DND-41 (cell line): ENCODE measurements at regions not wholly inside any gene's neighbourhood (a gene's known extent, or its start where the extent isn't known, plus 50 kb on each side); places are given as distances from the start of the nearest gene placed in this dataset.

ENCODE experiments used
- ATAC-seq: fragments of 200-7000 bp; cut with Tn5 transposase; 3 replicates; pipeline ENCODE4 v1.9.1; 2021; ENCODE audit warnings: low read depth; ENCODE audit not compliant: insufficient read depth
- DNase-seq: peaks from one replicate; pipeline ENCODE4 v3.0.0-alpha.2; 2020
- H2AFZ ChIP-seq: 2 replicates; pipeline ENCODE4 v1.6.0; 2012; ENCODE audit warnings: low read depth, low read length
- H3K27ac ChIP-seq: 2 replicates; pipeline ENCODE4 v1.5.1; 2012; ENCODE audit warnings: low read length, inconsistent platforms
- H3K27me3 ChIP-seq: fragments of 200-600 bp; sonication (generic); 2 replicates; pipeline ENCODE4 v1.6.0; 2012; ENCODE audit warnings: low read length, mild to moderate bottlenecking, inconsistent platforms; ENCODE audit not compliant: insufficient read depth, poor library complexity
- H3K36me3 ChIP-seq: 2 replicates; pipeline ENCODE4 v1.5.1; 2012; ENCODE audit warnings: low read length, inconsistent platforms; ENCODE audit not compliant: insufficient read depth
- H3K4me1 ChIP-seq: 2 replicates; pipeline ENCODE4 v1.5.1; 2012; ENCODE audit warnings: mild to moderate bottlenecking, low read length; ENCODE audit not compliant: insufficient read depth
- H3K4me2 ChIP-seq: 2 replicates; pipeline ENCODE4 v1.6.0; 2012; ENCODE audit warnings: mild to moderate bottlenecking, moderate library complexity, low read length, inconsistent platforms; ENCODE audit not compliant: insufficient read depth
- H3K4me3 ChIP-seq, 2 experiments: fragments of 200-600 bp in 1 of 2; shearing (Covaris generic) in 1 of 2; 2 replicates each; pipeline ENCODE4 v1.5.1; 2012 to 2016; ENCODE audit warnings: inconsistent platforms in 2 of 2, low read length in 2 of 2, mild to moderate bottlenecking in 2 of 2, low read depth in 1 of 2, moderate library complexity in 1 of 2
- H3K79me2 ChIP-seq: 2 replicates; pipeline ENCODE4 v1.6.0; 2012; ENCODE audit warnings: low read length, inconsistent platforms; ENCODE audit not compliant: insufficient read depth
- H3K9ac ChIP-seq: 2 replicates; pipeline ENCODE4 v1.6.0; 2012; ENCODE audit warnings: low read depth, mild to moderate bottlenecking, inconsistent platforms, low read length, moderate library complexity
- H3K9me3 ChIP-seq: 2 replicates; pipeline ENCODE4 v1.5.1; 2012; ENCODE audit warnings: low read length, moderate library complexity, mild to moderate bottlenecking, inconsistent platforms; ENCODE audit not compliant: insufficient read depth, severe bottlenecking
- H4K20me1 ChIP-seq: 2 replicates; pipeline ENCODE4 v1.6.0; 2012; ENCODE audit warnings: low read length; ENCODE audit not compliant: insufficient read depth
- EZH2 ChIP-seq: IDR thresholded peaks from 3 replicates; pipeline ENCODE4 v1.6.1; 2012; ENCODE audit warnings: borderline replicate concordance, low read depth, mild to moderate bottlenecking, moderate library complexity, low read length, inconsistent platforms; ENCODE audit not compliant: severe bottlenecking
- TF ChIP-seq, protein P1 (sequence below): IDR thresholded peaks from 2 replicates; pipeline ENCODE4 v1.5.1; 2012; ENCODE audit warnings: borderline replicate concordance, low read length, moderate library complexity, mild to moderate bottlenecking; ENCODE audit not compliant: poor library complexity, severe bottlenecking; ENCODE audit errors: extremely low read depth

DNA sequence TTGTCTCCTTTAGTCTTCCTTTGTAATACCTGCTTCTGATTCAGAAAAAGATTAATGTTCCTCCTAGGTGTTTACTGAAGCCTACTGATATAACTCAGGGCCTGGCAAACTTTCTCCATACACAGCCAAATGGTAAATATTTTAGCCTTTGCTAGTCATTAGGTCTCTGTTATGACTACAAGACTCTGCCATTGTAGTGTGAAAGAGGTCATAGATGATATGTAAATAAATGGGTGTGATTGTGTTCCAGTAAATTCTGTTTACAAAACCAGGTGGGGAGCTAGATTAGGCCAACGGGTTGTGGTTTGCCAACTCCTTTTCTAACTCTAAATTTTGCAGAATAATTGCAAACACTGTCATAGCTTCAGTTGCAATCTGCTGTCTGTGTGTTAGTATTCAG, 568.1 kb upstream of the GNPDA2 start:
- TF ChIP-seq EZH2: no peak
- TF ChIP-seq, protein P1, sequence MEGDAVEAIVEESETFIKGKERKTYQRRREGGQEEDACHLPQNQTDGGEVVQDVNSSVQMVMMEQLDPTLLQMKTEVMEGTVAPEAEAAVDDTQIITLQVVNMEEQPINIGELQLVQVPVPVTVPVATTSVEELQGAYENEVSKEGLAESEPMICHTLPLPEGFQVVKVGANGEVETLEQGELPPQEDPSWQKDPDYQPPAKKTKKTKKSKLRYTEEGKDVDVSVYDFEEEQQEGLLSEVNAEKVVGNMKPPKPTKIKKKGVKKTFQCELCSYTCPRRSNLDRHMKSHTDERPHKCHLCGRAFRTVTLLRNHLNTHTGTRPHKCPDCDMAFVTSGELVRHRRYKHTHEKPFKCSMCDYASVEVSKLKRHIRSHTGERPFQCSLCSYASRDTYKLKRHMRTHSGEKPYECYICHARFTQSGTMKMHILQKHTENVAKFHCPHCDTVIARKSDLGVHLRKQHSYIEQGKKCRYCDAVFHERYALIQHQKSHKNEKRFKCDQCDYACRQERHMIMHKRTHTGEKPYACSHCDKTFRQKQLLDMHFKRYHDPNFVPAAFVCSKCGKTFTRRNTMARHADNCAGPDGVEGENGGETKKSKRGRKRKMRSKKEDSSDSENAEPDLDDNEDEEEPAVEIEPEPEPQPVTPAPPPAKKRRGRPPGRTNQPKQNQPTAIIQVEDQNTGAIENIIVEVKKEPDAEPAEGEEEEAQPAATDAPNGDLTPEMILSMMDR: no peak
- DNase-seq (no peak), ATAC-seq (no peak)
- Histone ChIP-seq H3K4me3 (no peak overlapping the region), H3K4me1 (no peaks in the 10 kb centered on the region), H4K20me1 (no peaks in the 10 kb centered on the region), H3K79me2 (no peaks in the 10 kb centered on the region), H3K27me3 (no peaks in the 10 kb centered on the region), H3K9ac (no peak overlapping the region), H3K4me2 (no peak overlapping the region), H3K36me3 (no peaks in the 10 kb centered on the region), H2AFZ (no peak overlapping the region), H3K9me3 (no peaks in the 10 kb centered on the region), H3K27ac (no peak overlapping the region)

DNA sequence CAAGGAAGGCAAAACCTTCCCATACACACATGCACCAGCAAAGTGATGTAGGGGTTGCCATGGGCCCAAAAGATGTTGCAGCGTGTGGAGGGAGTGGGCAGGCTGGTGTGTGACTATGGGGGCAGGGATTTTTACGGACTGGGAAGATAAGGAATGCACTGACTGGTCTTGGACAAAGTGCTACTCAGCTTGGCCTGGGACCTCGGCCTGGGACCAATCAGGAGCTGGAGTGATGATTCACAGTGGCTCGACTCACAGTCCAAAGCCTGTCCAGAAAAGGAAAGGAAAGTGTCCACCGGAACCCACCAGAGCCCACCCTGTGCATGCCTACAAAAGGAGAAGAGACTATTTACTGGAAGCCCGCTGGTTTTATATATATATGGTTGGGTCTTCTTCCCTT, 567.0 kb upstream of the GNPDA2 start:
- H3K27me3 ChIP-seq: no peaks in the 10 kb centered on the region
- H3K79me2 ChIP-seq: no peaks in the 10 kb centered on the region
- H3K4me3 ChIP-seq: no peak overlapping the region
- H3K36me3 ChIP-seq: no peaks in the 10 kb centered on the region
- ATAC-seq: no peak
- no peak for DNase-seq
- H3K9me3 ChIP-seq: no peaks in the 10 kb centered on the region
- H3K9ac ChIP-seq: no peak overlapping the region
- no peak overlapping the region for H3K4me2 ChIP-seq
- TF ChIP-seq, protein P1: no peak
- TF ChIP-seq EZH2: no peak
- no peaks in the 10 kb centered on the region for H4K20me1 ChIP-seq
- H3K4me1 ChIP-seq: no peaks in the 10 kb centered on the region
- H3K27ac ChIP-seq: no peak overlapping the region
- H2AFZ ChIP-seq: no peak overlapping the region

DNA sequence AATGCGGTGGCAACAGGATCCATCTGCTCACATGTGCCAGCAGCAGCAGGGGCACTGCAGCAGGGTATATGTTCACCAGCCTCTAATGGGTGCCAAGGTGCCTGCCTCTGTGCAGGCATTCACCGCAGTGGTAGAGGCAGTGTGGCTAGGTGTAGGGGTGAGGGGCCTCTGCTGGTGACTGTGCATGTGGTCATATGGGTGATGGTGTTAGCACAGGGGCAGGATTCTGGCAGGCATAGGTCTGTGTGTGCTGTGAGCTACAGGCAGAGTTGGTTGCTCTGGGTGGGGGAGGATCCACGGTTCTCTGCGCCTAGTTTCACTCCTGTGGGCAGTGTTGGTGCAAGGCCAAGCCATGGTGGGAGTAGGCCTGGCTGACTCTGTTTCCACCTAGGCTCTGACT, 566.5 kb upstream of the GNPDA2 start:
- Histone ChIP-seq H4K20me1 (no peaks in the 10 kb centered on the region), H3K9ac (no peak overlapping the region), H3K36me3 (no peaks in the 10 kb centered on the region), H2AFZ (no peak overlapping the region), H3K79me2 (no peaks in the 10 kb centered on the region), H3K4me3 (no peak overlapping the region), H3K27ac (no peak overlapping the region), H3K27me3 (no peaks in the 10 kb centered on the region), H3K4me1 (no peaks in the 10 kb centered on the region), H3K4me2 (no peak overlapping the region), H3K9me3 (no peaks in the 10 kb centered on the region)
- no peak for ATAC-seq
- DNase-seq: no peak
- TF ChIP-seq, protein P1: no peak
- TF ChIP-seq EZH2: no peak

DNA sequence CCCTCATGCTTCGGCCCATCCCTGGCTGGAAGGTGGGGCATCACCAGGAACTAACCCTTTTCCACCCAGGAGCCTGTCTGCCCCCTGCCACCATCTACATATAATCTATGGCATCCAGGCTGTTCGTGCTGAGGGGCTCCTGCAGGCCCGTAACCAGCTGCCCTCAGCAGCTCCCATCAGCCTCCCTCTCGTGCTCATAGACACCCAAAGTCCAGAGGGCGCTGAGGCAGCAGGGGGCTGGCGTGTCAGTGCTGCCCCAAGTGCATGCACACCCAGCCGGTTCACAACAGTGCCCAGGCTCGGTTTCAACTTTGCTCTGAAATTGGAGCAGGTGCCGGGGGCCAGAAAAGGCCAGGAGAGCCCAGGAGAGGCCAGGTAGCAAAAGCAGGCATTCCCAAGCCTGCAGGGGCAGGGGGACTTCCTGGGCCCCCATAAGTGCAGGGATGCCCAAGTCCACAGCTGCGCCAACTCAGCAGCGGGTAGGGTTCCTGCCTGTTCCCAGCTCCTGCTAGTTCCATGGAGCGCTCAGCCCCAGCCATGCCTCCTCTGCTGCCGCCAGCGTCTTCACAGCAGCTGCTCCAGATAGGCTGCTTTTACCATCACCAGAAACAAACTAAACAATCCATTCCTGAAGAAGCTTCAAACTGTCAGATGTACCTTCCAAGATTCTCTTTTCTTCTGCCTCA, 558.2 kb upstream of the GNPDA2 start:
- no peaks in the 10 kb centered on the region for H3K79me2 ChIP-seq
- no peaks in the 10 kb centered on the region for H3K4me1 ChIP-seq
- no peak overlapping the region for H3K9ac ChIP-seq
- H3K4me3 ChIP-seq: no peak overlapping the region
- H3K4me2 ChIP-seq: no peak overlapping the region
- H3K36me3 ChIP-seq: no peaks in the 10 kb centered on the region
- H3K9me3 ChIP-seq: no peaks in the 10 kb centered on the region
- no peak for ATAC-seq
- TF ChIP-seq, protein P1: no peak
- TF ChIP-seq EZH2: no peak
- no peaks in the 10 kb centered on the region for H4K20me1 ChIP-seq
- no peak overlapping the region for H2AFZ ChIP-seq
- H3K27me3 ChIP-seq: no peaks in the 10 kb centered on the region
- H3K27ac ChIP-seq: no peak overlapping the region
- DNase-seq: no peak
